Heart left ventricle (tissue), 13 donors: ENCODE measurements at regions not wholly inside any gene's neighbourhood (a gene's known extent, or its start where the extent isn't known, plus 50 kb on each side); places are given as distances from the start of the nearest gene placed in this dataset.

Experiments used
- POLR2A ChIP-seq, 2 donors: fragments of 450-650 bp; IDR thresholded peaks; one replicate each; pipeline ENCODE4 v1.6.1; 2017; ENCODE audit warnings: antibody characterized with exemption in 2 of 2, mild to moderate bottlenecking in 2 of 2, moderate library complexity in 2 of 2
- TF ChIP-seq, protein P1 (sequence below), 12 donors: fragments of 200-600 bp; sonication (generic) in 4 of 12; IDR thresholded peaks; one replicate each; pipeline versions ENCODE4 v1.5.0 to v1.8.0; 2018 to 2022; ENCODE audit warnings: antibody characterized with exemption in 12 of 12, mild to moderate bottlenecking in 5 of 12
- donor health status: ischemic (EF 13 %, LVEDD 7.1; RV severe dilation, severe dysfunction).
- donor health status: DM: no; HTN: yes; CAD: no.
- donor health status: DM: no; HTN: no; CAD: no.
- donor health status: ischemic (EF 25% LVEDD 6.9; RV normal size, moderate dysfunction).
- donor health status: ischemic (EF 25% LVEDD 5.7; RV mildly dilated, moderate dysfunction).
- donor health status: ischemic (EF 35%, LVEDD 5.7; RV mildly dilated, moderate dysfunction).
- donor health status: nonischemic (EF 11% LVEDD 7.7; RV severe dilation, severe dysfunction).
- donor health status: DM: yes; HTN: yes; CAD: no.
- donor health status: PGD.
- donor health status: ischemic (EF 29% LVEDD 5.4; RV normal size, mild dysfunction).
- donor health status: nonischemic (EF 23%, LVEDD 6.1; RV moderate dilation, normal function).

DNA sequence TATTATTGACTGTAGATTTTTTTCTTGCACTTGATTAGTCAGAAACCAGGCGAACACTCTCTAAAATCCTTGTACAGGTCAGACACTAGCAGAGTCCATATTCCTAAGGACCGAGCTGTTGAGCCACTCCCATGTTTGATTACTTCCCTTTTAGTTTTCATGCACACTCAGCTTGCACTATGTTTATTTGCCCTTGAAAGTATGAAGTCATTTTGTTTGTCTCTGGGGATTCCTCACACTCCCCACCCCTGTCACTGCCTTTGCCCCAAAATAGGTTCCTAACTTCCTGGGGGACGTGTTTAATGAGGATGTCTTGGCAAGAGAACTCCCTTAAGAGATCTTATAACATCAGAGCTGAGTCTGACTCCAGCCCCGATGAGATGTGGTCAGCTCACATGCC is 182.1 kb downstream of the EVX1 start:
- TF ChIP-seq POLR2A (IDR thresholded peaks at IDR 0.05), result no peak
- TF ChIP-seq, protein P1, sequence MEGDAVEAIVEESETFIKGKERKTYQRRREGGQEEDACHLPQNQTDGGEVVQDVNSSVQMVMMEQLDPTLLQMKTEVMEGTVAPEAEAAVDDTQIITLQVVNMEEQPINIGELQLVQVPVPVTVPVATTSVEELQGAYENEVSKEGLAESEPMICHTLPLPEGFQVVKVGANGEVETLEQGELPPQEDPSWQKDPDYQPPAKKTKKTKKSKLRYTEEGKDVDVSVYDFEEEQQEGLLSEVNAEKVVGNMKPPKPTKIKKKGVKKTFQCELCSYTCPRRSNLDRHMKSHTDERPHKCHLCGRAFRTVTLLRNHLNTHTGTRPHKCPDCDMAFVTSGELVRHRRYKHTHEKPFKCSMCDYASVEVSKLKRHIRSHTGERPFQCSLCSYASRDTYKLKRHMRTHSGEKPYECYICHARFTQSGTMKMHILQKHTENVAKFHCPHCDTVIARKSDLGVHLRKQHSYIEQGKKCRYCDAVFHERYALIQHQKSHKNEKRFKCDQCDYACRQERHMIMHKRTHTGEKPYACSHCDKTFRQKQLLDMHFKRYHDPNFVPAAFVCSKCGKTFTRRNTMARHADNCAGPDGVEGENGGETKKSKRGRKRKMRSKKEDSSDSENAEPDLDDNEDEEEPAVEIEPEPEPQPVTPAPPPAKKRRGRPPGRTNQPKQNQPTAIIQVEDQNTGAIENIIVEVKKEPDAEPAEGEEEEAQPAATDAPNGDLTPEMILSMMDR (IDR thresholded peaks at IDR 0.05), result no peak
